Ureter (tissue), 1 donor: ENCODE measurements at regions not wholly inside any gene's neighbourhood (a gene's known extent, or its start where the extent isn't known, plus 50 kb on each side); places are given as distances from the start of the nearest gene placed in this dataset.

Experiments used
- DNase-seq: peaks from one replicate; pipeline ENCODE4 v3.0.0-alpha.2; 2020; ENCODE audit warnings: low spot score
- donor health status: DM: yes; HTN: yes; CAD: no.

DNA sequence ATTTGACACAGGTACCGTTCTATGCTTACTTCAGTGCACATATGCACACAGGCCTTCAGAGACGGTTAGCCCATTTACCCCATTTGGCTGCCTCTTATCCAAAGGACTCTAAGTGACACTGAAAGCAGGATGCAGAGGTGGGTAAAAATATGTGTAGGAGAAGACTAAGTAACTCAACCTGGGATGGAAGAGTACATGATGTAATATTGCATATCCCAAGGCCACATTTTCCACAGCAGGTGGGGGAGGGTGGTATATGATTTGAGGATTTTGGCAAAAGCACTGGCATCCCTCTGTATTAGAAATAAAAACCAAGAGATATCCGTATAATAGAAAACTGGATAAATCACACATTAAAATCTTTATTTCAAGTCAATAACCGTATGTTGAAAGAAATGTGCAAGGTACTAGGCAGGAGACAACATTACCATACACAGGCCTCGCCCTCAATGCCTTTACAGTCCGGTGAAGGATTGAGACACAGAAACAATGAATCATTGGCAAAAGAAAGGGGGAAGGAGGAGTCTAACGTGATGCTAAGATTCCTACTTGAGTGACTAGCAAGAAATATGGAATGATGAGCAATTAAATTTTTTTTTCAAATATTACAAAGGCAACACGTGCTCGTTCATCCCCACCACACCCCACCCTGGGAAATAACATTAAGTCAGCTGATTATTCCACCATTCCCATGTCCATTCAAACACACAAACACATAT lies 161.0 kb upstream of the RASGEF1B start:
- no peak for DNase-seq

- DNase-seq: no peak
Observed at GRCh38 chr4:81631958-81632441, 160.3 kb upstream of the RASGEF1B start.

- DNase-seq: no peak
Observed at GRCh38 chr4:81629366-81629765, 157.7 kb upstream of the RASGEF1B start.

DNA sequence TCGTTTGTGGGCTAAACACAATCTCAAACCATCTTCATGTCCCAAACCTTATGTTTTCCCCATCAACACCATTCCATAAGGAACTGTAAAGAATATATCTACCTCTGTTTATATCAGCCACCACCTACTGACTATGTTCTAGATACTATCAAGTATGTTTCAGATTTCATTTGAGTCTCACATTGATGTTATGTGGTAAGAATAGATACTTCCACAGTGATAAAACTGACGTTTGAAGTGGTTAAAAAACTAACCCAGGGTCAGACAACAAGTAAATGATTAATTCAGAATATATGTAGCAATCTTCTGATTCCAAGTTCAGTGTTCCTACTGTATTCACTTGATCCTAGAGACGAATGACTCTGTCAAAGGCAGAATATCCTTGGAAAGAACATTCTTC lies 156.8 kb upstream of the RASGEF1B start:
- DNase-seq: no peak

DNA sequence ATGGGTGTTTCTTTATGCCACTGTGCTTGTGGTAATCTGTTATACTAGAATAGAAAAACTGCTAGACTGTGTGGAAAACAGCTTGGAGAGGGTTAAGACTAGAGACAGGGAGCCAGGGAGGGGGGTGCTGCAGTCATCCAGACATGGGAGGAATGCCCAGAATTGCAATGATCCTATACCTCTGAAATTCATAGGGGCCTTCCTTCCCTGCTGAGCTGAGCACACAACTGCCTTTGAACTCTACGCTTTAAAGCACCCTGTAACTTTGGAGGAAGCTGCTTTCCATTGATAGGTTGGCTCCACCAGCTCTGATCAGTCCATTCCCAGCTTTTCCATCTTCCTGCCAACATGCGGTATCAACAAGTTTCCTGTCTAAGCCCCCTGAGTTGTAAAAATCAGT lies 155.9 kb upstream of the RASGEF1B start:
- DNase-seq: no peak

GRCh38 chr4:81626851-81627250 lies 155.1 kb upstream of the RASGEF1B start:
- DNase-seq: no peak

GRCh38 chr4:81625422-81626417 lies 154.0 kb upstream of the RASGEF1B start:
- DNase-seq: no peak

DNA sequence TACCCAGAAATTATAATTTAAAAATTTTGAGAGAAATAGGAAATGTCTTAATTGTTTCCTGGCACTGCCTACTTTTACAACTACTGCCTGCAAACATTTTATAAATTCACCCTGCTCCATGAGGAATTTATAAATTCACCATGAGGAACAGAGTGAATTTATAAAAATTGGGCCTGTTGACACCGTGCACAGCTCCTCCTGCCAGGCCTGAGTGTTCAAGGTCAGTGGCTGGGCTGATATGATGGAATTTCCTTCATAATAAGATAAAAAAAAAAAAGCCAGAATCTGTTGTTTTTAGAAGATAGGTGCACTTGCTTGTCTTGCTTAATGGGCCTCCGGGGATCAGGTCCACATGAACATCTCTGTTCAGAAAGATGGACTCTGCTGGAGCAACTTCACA lies 151.7 kb upstream of the RASGEF1B start:
- DNase-seq: no peak

DNA sequence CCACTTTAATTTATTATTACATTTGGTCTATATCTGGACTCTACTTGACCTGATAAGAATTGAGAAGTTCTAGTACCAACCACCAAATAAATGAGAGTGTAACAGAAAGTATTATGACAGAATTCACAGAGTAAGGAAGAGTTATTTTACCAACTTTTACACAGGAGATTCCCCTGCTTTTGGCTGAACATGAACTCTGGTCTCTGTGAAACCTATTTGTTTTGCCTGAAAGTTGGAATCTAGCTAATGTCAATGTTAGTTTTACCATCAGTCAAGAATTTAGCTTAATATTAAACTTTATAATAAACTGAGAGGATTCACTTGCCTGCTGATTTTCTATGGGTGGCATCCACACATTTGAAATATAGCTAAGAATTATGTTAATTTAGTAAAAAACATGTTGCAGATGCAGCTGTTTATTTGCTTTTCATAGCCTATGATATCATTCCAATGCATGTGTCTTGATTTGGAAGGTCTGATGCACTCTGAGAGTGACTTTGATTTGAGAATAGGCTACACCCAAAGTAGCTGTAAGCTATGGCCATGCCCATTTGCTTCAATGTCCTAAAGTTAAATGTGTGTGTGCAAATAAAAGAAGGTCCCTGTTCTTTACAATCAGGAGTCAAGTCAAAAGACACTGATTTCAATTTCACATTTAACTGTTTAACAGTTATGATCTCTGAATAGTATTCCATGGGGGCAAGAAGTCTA lies 150.9 kb upstream of the RASGEF1B start:
- no peak for DNase-seq

DNA sequence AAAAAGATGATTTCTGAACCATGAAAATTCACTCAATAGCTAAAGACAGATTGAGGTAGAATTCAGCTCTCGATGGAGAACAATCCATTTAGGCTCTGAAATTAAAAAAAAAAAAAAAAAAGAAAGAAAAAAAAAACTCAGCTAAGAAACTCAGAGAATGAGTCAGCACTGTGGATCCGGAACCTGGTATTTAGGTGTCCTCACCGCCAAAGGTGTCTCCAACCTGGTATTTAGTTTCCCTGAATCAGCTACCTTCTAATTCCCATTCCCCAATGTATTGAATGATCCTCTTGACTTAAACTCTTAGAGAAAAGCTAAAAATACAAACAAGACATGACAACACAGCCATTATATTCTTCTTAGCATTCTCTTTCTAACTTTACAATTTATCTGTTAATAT lies 150.3 kb upstream of the RASGEF1B start:
- DNase-seq: no peak

DNA sequence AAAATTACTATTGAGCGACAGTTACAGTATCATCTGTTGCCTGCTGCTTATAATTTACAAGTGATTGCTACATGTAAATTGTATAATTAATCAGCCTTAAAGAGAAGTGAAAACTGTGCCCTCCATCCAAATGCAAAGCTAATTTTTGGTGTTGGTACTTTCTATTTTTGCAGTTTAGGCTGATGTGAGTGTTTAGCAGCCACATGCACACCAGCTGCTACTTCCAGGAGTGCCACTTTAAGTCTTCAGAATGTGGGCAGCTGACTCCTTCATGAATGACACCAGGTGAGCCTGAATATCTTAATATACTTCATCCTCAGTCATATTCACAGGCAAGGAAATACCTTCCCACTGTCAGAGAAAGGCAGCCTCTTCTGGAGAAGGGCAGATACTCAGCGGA lies 149.8 kb upstream of the RASGEF1B start:
- DNase-seq: no peak

DNA sequence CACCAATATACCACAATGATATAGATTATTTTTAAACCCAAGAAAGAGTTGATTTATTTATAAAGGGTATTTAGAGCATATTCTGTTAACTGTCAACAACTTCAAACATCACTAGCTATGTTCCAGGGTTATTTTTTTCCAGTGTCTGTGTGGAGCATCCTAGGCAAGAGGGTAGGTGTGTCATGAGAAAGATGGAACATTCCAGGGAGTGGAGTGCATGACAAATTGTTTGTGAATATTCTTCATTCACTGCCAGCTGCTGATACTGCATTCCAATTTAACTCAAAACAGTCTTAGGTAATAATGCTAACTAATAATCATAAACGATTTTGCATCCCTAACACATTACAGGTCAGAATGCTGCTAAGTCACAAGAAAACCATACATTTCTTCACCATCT lies 148.7 kb upstream of the RASGEF1B start:
- no peak for DNase-seq

DNA sequence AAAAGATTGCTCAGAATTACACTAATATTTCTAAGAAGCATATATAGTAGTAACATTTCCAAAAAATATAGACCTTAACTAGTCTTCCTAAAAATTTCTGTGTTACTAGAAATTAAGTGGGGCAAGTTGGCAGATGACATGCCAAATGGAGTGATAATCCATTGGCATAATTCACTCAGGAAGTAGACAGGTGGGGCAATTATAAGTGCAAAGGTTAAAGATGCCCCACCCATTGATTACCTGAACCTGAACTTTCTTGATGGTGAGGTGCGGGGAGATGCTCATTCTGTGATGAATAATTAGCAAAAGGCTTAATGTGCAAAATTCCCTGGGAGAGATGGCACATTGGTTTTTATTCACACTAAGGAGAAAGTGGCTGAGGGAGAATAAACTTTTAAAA lies 145.8 kb upstream of the RASGEF1B start:
- no peak for DNase-seq

DNA sequence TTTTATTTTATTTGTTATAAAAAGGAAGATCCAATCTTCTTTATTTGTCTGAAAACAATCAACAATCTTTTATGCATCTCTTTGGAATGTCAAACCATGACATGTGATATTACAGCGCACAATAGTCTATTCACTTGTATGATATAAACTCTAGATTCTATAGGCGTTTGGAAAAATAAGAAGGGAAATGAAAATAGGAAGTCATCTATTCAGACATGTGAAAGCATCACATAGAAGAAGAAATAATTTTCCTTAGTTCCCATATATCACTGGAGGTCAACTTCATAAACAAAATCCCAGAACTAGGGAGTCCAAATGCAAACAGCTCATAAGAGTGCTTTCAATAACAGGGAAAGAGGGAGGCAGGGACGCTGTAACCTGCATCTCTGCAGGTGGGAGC lies 139.5 kb upstream of the RASGEF1B start:
- DNase-seq: no peak

DNA sequence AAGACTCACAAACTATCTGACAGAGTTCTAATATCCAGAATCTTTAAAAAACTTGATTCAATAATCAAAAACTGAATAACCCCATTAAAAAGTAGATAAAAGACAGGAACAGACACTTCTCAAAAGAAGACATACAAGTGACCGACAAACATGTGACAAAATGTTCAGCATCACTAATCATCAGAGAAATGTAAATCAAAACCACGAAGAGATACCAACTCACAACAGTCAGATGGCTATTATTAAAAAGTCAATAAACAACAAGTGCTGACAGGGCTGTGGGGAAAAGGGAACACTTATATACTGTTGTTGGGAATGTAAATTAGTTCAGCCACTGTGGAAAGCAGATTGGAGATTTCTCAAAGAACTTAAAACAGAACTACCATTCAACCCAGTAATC lies 138.1 kb upstream of the RASGEF1B start:
- no peak for DNase-seq

DNA sequence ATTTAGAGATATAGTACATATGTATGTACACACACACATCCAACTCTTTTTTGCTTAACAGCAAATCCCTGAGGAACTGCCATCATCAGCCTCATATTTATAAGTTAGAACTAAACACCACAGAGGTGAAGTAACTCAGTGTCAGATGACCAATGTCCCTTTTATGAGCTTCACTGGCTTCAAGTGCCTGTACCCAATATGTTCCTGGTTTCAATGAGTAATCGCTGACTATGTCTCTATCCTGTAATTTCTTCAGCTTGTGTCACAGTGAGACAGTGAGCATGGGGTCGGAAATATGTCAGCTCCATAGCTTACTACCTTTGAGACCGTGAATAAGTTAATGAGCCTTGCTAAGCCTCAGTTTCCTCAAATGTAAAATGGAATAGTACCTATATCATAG lies 136.2 kb upstream of the RASGEF1B start:
- DNase-seq: no peak

GRCh38 chr4:81606801-81607501 lies 135.2 kb upstream of the RASGEF1B start:
- no peak for DNase-seq

- DNase-seq: no peak
Observed at GRCh38 chr4:81606166-81606565, 134.5 kb upstream of the RASGEF1B start.

DNA sequence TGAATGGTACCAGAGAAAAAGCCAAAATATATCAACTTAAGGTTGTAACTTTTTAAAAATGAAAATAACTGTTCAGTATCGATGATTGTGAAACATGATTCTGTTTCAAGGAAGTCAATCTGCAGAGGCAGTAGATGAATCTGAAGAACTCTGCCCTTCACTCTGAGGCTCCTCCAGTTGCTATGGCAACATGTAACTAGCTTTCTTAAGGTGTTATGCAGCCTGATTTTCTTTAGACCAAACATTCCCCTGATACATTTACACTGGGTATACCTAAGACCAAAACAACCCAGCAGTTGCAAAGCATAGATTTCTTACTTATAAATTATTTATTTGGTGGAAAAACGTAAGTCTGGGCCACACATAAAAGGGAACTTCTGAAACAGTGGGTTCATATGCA lies 133.6 kb upstream of the RASGEF1B start:
- no peak for DNase-seq

DNA sequence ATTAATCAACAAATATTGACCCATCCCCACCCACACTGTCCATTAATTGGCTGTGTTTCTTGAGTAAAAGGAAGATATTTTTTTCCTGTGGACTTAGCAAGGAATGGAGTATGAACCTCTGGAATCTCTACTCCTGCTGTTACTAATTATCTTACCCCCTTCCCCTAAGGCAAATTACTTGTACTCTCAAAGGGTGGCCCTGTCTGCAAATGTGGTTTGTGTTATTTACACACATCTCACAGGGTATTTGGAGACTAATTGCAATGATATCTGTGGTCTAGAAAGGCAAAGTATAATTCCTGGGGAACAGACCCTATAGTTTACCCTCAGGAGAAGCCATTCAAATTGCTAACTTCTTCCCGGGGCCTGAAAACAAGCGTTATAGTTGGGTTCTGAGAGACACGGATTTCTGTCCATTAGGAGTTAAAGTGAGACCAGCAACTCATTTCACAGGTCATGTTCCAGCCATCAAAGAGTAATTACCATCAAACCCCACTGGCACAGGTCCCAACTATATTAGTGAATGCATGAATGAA lies 133.0 kb upstream of the RASGEF1B start:
- no peak for DNase-seq

GRCh38 chr4:81602854-81603253 lies 131.1 kb upstream of the RASGEF1B start:
- no peak for DNase-seq

DNA sequence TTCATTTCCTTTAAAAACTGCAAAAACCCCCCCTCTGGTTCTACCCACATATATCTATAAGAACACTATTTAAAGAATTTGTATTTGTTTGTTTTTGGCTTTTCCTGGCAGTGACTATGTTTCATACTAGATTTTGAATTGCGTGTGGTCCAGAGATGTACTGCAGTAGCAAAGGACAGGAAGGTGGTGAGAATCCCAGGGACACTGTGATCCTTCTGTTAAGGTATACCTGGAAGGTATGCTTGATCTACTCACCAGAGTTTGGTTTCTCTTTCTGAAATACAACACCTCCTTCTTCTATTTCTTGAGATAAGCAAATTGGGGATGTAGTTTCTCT lies 129.6 kb upstream of the RASGEF1B start:
- no peak for DNase-seq
